ENCODE measurements at regions not wholly inside any gene's neighbourhood (a gene's known extent, or its start where the extent isn't known, plus 50 kb on each side); places are given as distances from the start of the nearest gene placed in this dataset.

- no peak for ATAC-seq (ENCODE audit: low FRiP score)
- DNase-seq (ENCODE audit: low spot score): no peak
- TF ChIP-seq CTCF (IDR thresholded peaks at IDR 0.05): no peak
These were observed 278.7 kb downstream of the ZNF608 start for GRCh38 chr5:124467745-124468144.

- no peak for DNase-seq (ENCODE audit: low spot score)
- no peak for ATAC-seq (ENCODE audit: low FRiP score)
- TF ChIP-seq CTCF (IDR thresholded peaks at IDR 0.05): no peak
These were observed 280.4 kb downstream of the ZNF608 start for GRCh38 chr5:124466011-124466410.

DNA sequence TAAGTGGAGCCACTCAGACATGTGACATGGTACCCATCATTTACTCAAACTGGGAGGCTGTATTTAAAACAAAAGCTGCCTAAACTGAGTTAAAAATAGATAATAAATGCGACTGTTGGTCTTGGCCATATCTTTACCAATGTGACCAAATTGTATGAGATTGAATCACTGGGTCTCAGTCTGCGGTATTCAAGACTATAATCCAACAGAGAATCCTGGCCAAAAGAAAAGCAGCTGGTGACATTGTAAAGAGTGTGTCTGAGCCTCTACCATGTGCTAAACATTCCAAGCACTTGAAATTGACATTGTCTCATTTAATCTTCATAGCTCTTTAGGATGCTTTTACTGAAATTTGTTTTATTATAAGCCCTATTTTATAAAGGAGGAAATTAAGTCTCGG is 282.6 kb downstream of the ZNF608 start:
- no peak for ATAC-seq (ENCODE audit: low FRiP score)
- DNase-seq (ENCODE audit: low spot score): no peak
- TF ChIP-seq CTCF (IDR thresholded peaks at IDR 0.05): no peak

- DNase-seq (ENCODE audit: low spot score) (no peak), ATAC-seq (ENCODE audit: low FRiP score) (no peak)
- no peak for TF ChIP-seq CTCF (IDR thresholded peaks at IDR 0.05)
These were observed 283.7 kb downstream of the ZNF608 start for GRCh38 chr5:124462751-124463150.

DNA sequence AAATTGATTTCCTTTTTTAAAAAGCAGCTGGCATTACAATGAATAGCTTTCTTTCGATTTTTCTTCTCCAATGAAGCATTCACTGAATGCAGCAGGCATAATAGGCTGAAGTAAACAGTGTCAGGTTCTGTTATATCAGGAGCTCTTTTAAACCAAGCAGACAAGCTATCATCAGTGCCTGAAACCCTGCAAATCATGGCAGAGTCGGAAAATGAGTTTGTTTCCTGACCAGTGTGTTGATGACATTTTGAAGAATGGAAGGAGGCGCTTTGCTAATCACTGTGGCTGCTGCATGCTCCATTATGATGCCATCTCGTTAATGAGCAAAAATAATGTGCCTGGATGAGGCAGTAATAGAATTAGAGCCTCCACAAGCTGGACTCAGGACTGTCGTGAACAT is 284.5 kb downstream of the ZNF608 start:
- DNase-seq (ENCODE audit: low spot score) (no peak), ATAC-seq (ENCODE audit: low FRiP score) (no peak)
- TF ChIP-seq CTCF (IDR thresholded peaks at IDR 0.05): no peak

DNA sequence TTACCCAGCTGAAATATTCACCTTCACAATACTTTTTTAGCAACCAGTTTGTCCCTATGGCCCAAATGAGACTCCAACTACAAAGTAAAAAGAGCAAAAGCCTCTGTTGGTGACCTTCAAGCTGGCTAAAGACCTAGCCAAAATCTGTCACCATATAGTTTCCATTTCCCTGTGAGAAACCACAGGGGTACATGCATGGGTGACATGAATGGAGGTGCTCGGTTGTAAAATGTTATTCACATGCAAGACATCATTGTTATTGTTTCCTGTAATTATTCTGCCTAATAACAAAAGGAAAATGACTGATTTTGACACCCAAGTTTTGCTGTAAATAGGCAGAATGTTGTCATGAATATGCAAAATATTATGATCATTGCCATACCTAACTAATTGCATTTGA is 285.3 kb downstream of the ZNF608 start:
- no peak for ATAC-seq (ENCODE audit: low FRiP score)

DNA sequence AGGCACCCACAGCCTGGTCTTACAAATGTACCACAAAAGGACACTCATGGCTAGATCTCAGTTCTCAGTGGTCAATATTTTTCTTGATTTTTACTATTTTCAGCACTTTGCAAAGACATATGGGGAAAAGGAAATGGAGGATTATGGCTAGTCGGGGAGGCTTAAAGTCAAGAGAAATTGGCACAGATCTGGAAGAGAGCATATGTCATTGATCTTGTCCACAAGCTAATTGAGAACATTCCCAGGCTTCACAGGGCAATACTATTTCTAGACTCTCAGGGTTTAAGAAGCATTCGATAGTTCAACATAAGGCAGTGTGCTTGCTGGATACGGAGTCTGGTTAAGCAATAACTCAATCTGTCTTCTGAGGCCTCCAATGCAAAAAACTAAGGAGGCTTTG is 285.8 kb downstream of the ZNF608 start:
- no peak for TF ChIP-seq CTCF (IDR thresholded peaks at IDR 0.05)
- DNase-seq (ENCODE audit: low spot score) (no peak), ATAC-seq (ENCODE audit: low FRiP score) (no peak)

More for the DNA sequence above, 285.3 kb downstream of the ZNF608 start:
- TF ChIP-seq CTCF (IDR thresholded peaks at IDR 0.05): no peak
- DNase-seq (ENCODE audit: low spot score): no peak

Measured in omental fat pad (tissue), 3 donors.